ENCODE measurements at regions not wholly inside any gene's neighbourhood (a gene's known extent, or its start where the extent isn't known, plus 50 kb on each side); places are given as distances from the start of the nearest gene placed in this dataset.

DNA sequence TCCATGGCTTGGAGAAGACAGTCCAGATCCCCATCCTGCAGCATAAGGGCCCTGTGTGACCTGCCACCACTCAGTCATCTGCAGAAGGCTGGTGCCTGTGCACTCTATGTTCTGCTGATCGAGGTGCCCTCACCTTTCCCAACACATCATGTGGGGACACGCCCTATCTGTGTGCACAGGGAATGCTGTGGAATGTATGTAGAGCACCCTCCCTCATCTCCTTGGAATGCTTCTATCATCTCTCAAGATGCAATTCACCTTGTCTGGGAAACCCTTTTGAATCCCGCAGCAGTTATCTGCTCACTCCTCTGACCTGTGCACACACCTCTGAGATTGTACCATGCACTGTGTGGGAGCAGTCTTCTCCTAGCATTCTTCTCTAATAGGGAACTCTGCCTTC is 207.2 kb upstream of the SSTR4 start:
- TF ChIP-seq FOXJ3 (CRISPR knock-in tag; IDR thresholded peaks at IDR 0.05) = no peak
- TF ChIP-seq GABPA (IDR thresholded peaks at IDR 0.05; ENCODE audit: low read depth) = no peak
- TF ChIP-seq EP300 (IDR thresholded peaks at IDR 0.05; ENCODE audit: borderline replicate concordance in 1 of 2, low read depth in 1 of 2, low read length in 1 of 2) = no peak
- no peak for TF ChIP-seq FOXM1 (IDR thresholded peaks at IDR 0.05; ENCODE audit: low read depth)
- TF ChIP-seq CTCF (IDR thresholded peaks at IDR 0.05) = no peak
- no peak for TF ChIP-seq POLR2AphosphoS5 (IDR thresholded peaks at IDR 0.05; ENCODE audit: low read depth, low read length)
- no peak for TF ChIP-seq RAD21 (IDR thresholded peaks at IDR 0.05; ENCODE audit: low read length)
- TF ChIP-seq SMC3 (IDR thresholded peaks at IDR 0.05; ENCODE audit: low read depth, low read length) = no peak
- no peak for TF ChIP-seq MXI1 (IDR thresholded peaks at IDR 0.05; ENCODE audit: low read depth, low read length)

Data from SK-N-SH (cell line).